Glutamatergic neuron (in vitro differentiated cells): ENCODE measurements at regions not wholly inside any gene's neighbourhood (a gene's known extent, or its start where the extent isn't known, plus 50 kb on each side); places are given as distances from the start of the nearest gene placed in this dataset.

Experiments used
- DNase-seq: peaks from one replicate; pipeline ENCODE4 v3.0.0; 2022
- H3K27ac Mint-ChIP-seq: one replicate; pipeline ENCODE4 v1.8.0; 2020; ENCODE audit warnings: mild to moderate bottlenecking, mixed read lengths, inconsistent platforms; ENCODE audit not compliant: unreplicated experiment
- H3K27me3 Mint-ChIP-seq: one replicate; pipeline ENCODE4 v1.8.0; 2020; ENCODE audit warnings: mild to moderate bottlenecking, moderate library complexity, mixed read lengths, inconsistent platforms; ENCODE audit not compliant: unreplicated experiment
- H3K36me3 Mint-ChIP-seq: one replicate; pipeline ENCODE4 v1.8.0; 2020; ENCODE audit warnings: mild to moderate bottlenecking, mixed read lengths, inconsistent platforms; ENCODE audit not compliant: unreplicated experiment
- H3K4me1 Mint-ChIP-seq: one replicate; pipeline ENCODE4 v1.8.0; 2020; ENCODE audit warnings: mild to moderate bottlenecking, low read depth, mixed read lengths, inconsistent platforms; ENCODE audit not compliant: unreplicated experiment
- H3K4me3 Mint-ChIP-seq: one replicate; pipeline ENCODE4 v1.8.0; 2020; ENCODE audit warnings: mild to moderate bottlenecking, mixed read lengths, inconsistent platforms; ENCODE audit not compliant: unreplicated experiment
- H3K9me3 Mint-ChIP-seq: one replicate; pipeline ENCODE4 v1.8.0; 2020; ENCODE audit warnings: mild to moderate bottlenecking, moderate library complexity, mixed read lengths, inconsistent platforms; ENCODE audit not compliant: unreplicated experiment
- TF ChIP-seq, protein P1 (sequence below): fragments of 200-600 bp; sonication (generic); IDR thresholded peaks from one replicate; pipeline ENCODE4 v1.5.0; 2021; ENCODE audit not compliant: partially characterized antibody, unreplicated experiment

GRCh38 chr5:110055302-110055701 is 365.6 kb downstream of the MAN2A1 start:
- no peak for DNase-seq
- Mint-ChIP-seq H3K27me3 (no peaks in the 10 kb centered on the region), H3K9me3 (no peaks in the 10 kb centered on the region), H3K36me3 (no peaks in the 10 kb centered on the region), H3K27ac (no peak overlapping the region), H3K4me3 (no peak overlapping the region), H3K4me1 (peaks cover 40% of the 10 kb centered on the region)
- TF ChIP-seq, protein P1, sequence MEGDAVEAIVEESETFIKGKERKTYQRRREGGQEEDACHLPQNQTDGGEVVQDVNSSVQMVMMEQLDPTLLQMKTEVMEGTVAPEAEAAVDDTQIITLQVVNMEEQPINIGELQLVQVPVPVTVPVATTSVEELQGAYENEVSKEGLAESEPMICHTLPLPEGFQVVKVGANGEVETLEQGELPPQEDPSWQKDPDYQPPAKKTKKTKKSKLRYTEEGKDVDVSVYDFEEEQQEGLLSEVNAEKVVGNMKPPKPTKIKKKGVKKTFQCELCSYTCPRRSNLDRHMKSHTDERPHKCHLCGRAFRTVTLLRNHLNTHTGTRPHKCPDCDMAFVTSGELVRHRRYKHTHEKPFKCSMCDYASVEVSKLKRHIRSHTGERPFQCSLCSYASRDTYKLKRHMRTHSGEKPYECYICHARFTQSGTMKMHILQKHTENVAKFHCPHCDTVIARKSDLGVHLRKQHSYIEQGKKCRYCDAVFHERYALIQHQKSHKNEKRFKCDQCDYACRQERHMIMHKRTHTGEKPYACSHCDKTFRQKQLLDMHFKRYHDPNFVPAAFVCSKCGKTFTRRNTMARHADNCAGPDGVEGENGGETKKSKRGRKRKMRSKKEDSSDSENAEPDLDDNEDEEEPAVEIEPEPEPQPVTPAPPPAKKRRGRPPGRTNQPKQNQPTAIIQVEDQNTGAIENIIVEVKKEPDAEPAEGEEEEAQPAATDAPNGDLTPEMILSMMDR: no peak

GRCh38 chr5:110056580-110057114 is 366.9 kb downstream of the MAN2A1 start:
- Mint-ChIP-seq H3K36me3 (no peaks in the 10 kb centered on the region), H3K9me3 (no peaks in the 10 kb centered on the region), H3K27me3 (no peaks in the 10 kb centered on the region), H3K4me3 (no peak overlapping the region), H3K27ac (no peak overlapping the region), H3K4me1 (peaks cover 36% of the 10 kb centered on the region)
- no peak for DNase-seq
- TF ChIP-seq, protein P1: no peak

DNA sequence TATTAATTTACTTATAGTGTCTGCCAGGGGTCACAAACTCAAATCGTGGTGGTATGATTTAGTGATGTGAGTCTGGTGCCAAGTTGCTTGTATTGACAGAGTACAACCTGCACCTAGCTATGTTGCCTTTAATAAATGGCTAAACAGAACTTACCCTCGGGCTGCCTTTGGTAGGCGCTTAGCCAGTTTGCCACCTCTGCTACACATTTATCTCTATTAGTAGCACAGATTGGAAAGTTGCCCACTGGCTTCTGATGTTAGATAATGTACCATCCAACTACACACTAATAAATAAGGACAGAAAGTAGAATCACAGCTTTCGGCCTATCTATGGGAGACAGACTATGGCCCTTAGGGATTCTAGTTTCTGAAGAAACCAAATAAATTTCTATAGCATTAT is 368.4 kb downstream of the MAN2A1 start:
- no peak for DNase-seq
- Mint-ChIP-seq H3K9me3 (no peaks in the 10 kb centered on the region), H3K27ac (no peak overlapping the region), H3K4me3 (no peak overlapping the region), H3K36me3 (no peaks in the 10 kb centered on the region), H3K4me1 (peaks cover 31% of the 10 kb centered on the region), H3K27me3 (no peaks in the 10 kb centered on the region)
- TF ChIP-seq, protein P1: no peak

GRCh38 chr5:110062246-110062645 is 372.5 kb downstream of the MAN2A1 start:
- no peak for DNase-seq
- H3K27ac Mint-ChIP-seq: no peak overlapping the region
- no peaks in the 10 kb centered on the region for H3K9me3 Mint-ChIP-seq
- H3K27me3 Mint-ChIP-seq: no peaks in the 10 kb centered on the region
- TF ChIP-seq, protein P1: no peak
- no peaks in the 10 kb centered on the region for H3K36me3 Mint-ChIP-seq
- no peak overlapping the region for H3K4me3 Mint-ChIP-seq
- no peaks in the 10 kb centered on the region for H3K4me1 Mint-ChIP-seq

DNA sequence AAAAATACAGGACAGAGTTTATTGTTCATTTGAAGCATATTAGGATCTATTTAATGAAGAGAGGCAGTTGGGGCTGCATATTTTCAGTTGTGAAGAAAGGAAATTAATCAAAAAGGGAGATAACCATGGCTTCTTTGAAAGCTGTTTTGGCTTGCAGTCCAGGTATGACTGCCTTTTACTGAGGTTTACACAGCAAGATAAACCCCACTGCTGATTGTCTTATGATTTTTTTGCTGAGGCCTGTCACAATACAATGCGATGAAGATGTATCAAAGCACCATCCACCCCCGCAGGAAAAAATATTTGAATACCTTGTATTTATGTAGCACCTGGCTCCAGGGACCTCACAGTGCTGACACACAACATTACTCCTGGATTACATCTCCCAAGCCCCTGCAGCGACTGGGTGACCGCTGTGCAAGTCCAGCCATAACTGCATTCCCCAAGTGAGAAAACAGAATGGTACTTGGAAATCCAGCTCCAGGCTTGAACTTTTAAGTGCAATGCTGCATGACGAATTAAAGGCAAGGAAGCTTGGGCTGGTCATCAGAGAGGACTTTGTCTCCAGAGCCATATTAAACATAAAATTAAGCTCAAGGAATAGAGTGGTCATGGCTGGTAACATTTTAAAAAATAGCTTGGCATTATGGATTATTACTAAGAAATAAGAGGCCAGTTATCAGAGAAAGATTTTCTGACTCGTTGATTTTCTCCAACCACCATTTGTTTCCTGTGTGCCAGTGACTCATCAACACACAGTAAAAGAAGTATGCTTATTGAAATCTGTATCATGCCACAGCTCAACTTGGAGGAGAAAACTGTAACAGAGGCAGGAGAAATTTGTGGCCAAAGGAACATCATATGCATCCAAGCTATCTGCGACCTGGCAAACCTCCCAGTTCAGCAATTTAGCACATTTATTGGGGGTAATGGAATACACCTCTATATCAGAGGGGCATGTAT is 374.2 kb downstream of the MAN2A1 start:
- Mint-ChIP-seq H3K9me3 (peaks cover 3% of the 10 kb centered on the region), H3K27ac (no peak overlapping the region), H3K36me3 (peaks cover 4% of the 10 kb centered on the region), H3K27me3 (no peaks in the 10 kb centered on the region), H3K4me1 (no peaks in the 10 kb centered on the region), H3K4me3 (no peak overlapping the region)
- no peak for DNase-seq
- TF ChIP-seq, protein P1: no peak
